ENCODE measurements at regions not wholly inside any gene's neighbourhood (a gene's known extent, or its start where the extent isn't known, plus 50 kb on each side); places are given as distances from the start of the nearest gene placed in this dataset.

GRCh38 chr21:15206514-15206913 lies 141.7 kb upstream of the NRIP1 start:
- 33 to 45% methylated on average over 5 of the region's 5 CpGs for WGBS, 2 donors
- Histone ChIP-seq H3K36me3 (ENCODE audit: control insufficient read depth in 4 of 4, insufficient read depth in 4 of 4, low read length in 4 of 4) (no peaks in the 10 kb centered on the region), H3K27ac (ENCODE audit: low read depth in 1 of 2, low read length in 1 of 2) (no peak overlapping the region), H3K27me3 (ENCODE audit: control insufficient read depth in 3 of 3, insufficient read depth in 3 of 3, low read length in 2 of 3) (no peaks in the 10 kb centered on the region), H3K9me3 (ENCODE audit: control insufficient read depth in 4 of 4, insufficient read depth in 3 of 4, low read length in 3 of 4) (peaks cover 0 to 2% (median 0%) of the 10 kb centered on the region in 4 donors), H3K9ac (ENCODE audit: insufficient read depth in 1 of 2, low read length in 2 of 2) (no peak overlapping the region), H3K4me3 (no peak overlapping the region), H3K4me1 (ENCODE audit: control insufficient read depth in 5 of 5, insufficient read depth in 5 of 5, low read length in 5 of 5) (peaks cover 0 to 6% (median 0%) of the 10 kb centered on the region in 5 donors)
- ATAC-seq (ENCODE audit: insufficient read depth, low FRiP score), result no peak
- TF ChIP-seq CTCF (IDR thresholded peaks at IDR 0.05; ENCODE audit: control extremely low read depth, extremely low read depth), result no peak
- DNase-seq, result no peak

- Histone ChIP-seq H3K36me3 (ENCODE audit: control insufficient read depth in 4 of 4, insufficient read depth in 4 of 4, low read length in 4 of 4) (no peaks in the 10 kb centered on the region), H3K9me3 (ENCODE audit: control insufficient read depth in 4 of 4, insufficient read depth in 3 of 4, low read length in 3 of 4) (peaks cover 0 to 2% (median 0%) of the 10 kb centered on the region in 4 donors), H3K4me3 (no peak overlapping the region), H3K27ac (ENCODE audit: low read depth in 1 of 2, low read length in 1 of 2) (no peak overlapping the region), H3K27me3 (ENCODE audit: control insufficient read depth in 3 of 3, insufficient read depth in 3 of 3, low read length in 2 of 3) (no peaks in the 10 kb centered on the region), H3K9ac (ENCODE audit: insufficient read depth in 1 of 2, low read length in 2 of 2) (no peak overlapping the region), H3K4me1 (ENCODE audit: control insufficient read depth in 5 of 5, insufficient read depth in 5 of 5, low read length in 5 of 5) (peaks cover 0 to 9% (median 0%) of the 10 kb centered on the region in 5 donors)
- TF ChIP-seq CTCF (IDR thresholded peaks at IDR 0.05; ENCODE audit: control extremely low read depth, extremely low read depth), result no peak
- no peak for ATAC-seq (ENCODE audit: insufficient read depth, low FRiP score)
- WGBS, 2 donors, result 77 to 80% methylated on average over 4 of the region's 4 CpGs
- no peak for DNase-seq
These were observed 142.4 kb upstream of the NRIP1 start for GRCh38 chr21:15207231-15207630.

- no peak for ATAC-seq (ENCODE audit: insufficient read depth, low FRiP score)
- Histone ChIP-seq H3K4me3 (no peak overlapping the region), H3K4me1 (ENCODE audit: control insufficient read depth in 5 of 5, insufficient read depth in 5 of 5, low read length in 5 of 5) (peaks cover 0 to 9% (median 0%) of the 10 kb centered on the region in 5 donors), H3K27ac (ENCODE audit: low read depth in 1 of 2, low read length in 1 of 2) (no peak overlapping the region), H3K27me3 (ENCODE audit: control insufficient read depth in 3 of 3, insufficient read depth in 3 of 3, low read length in 2 of 3) (no peaks in the 10 kb centered on the region), H3K9me3 (ENCODE audit: control insufficient read depth in 4 of 4, insufficient read depth in 3 of 4, low read length in 3 of 4) (peaks cover 0 to 2% (median 0%) of the 10 kb centered on the region in 4 donors), H3K9ac (ENCODE audit: insufficient read depth in 1 of 2, low read length in 2 of 2) (no peak overlapping the region), H3K36me3 (ENCODE audit: control insufficient read depth in 4 of 4, insufficient read depth in 4 of 4, low read length in 4 of 4) (no peaks in the 10 kb centered on the region)
- 89 to 92% methylated on average over 13 of the region's 13 CpGs for WGBS, 2 donors
- no peak for DNase-seq
- TF ChIP-seq CTCF (IDR thresholded peaks at IDR 0.05; ENCODE audit: control extremely low read depth, extremely low read depth), result no peak
These were observed 143.0 kb upstream of the NRIP1 start for GRCh38 chr21:15207635-15208370.

All from lung (tissue), 11 donors.